GM20000 (cell line): ENCODE measurements at regions not wholly inside any gene's neighbourhood (a gene's known extent, or its start where the extent isn't known, plus 50 kb on each side); places are given as distances from the start of the nearest gene placed in this dataset.

Source experiments
- DNase-seq: peaks from one replicate; pipeline ENCODE4 v3.0.0; 2012; ENCODE audit warnings: low spot score
- CTCF ChIP-seq: IDR thresholded peaks from 2 replicates; pipeline ENCODE4 v1.5.1; 2012; ENCODE audit warnings: mild to moderate bottlenecking, control low read depth; ENCODE audit errors: extremely low read depth, missing control alignments

- TF ChIP-seq CTCF, result no peak
- no peak for DNase-seq
These were observed 301.4 kb upstream of the TNP1 start for GRCh38 chr2:217160978-217161973.

- no peak for DNase-seq
- no peak for TF ChIP-seq CTCF
These were observed 300.4 kb upstream of the TNP1 start for GRCh38 chr2:217160103-217160743.

GRCh38 chr2:217158928-217159327, 299.1 kb upstream of the TNP1 start:
- DNase-seq, result no peak

GRCh38 chr2:217157581-217157980, 297.7 kb upstream of the TNP1 start:
- no peak for TF ChIP-seq CTCF
- DNase-seq, result no peak

More at GRCh38 chr2:217158928-217159327, 299.1 kb upstream of the TNP1 start:
- TF ChIP-seq CTCF, result no peak

- TF ChIP-seq CTCF, result no peak
- no peak for DNase-seq
These were observed 296.9 kb upstream of the TNP1 start for GRCh38 chr2:217156801-217157200.

- DNase-seq, result no peak
- no peak for TF ChIP-seq CTCF
These were observed 295.1 kb upstream of the TNP1 start for GRCh38 chr2:217154923-217155322.

- no peak for TF ChIP-seq CTCF
- no peak for DNase-seq
These were observed 293.6 kb upstream of the TNP1 start for GRCh38 chr2:217153510-217153909.
